ENCODE measurements at regions not wholly inside any gene's neighbourhood (a gene's known extent, or its start where the extent isn't known, plus 50 kb on each side); places are given as distances from the start of the nearest gene placed in this dataset.
"Not testable (repeated sequence)": the region's sequence is repeated elsewhere in the genome, so short reads cannot be mapped to it uniquely, and the experiment has no call there.

- no peak for DNase-seq
Observed at GRCh38 chr7:120163449-120163848, 109.5 kb upstream of the KCND2 start.

GRCh38 chr7:120165227-120165626 lies 107.7 kb upstream of the KCND2 start:
- DNase-seq, result no peak

- no peak for DNase-seq
Observed at GRCh38 chr7:120168066-120168465, 104.9 kb upstream of the KCND2 start.

GRCh38 chr7:120169996-120170783 lies 102.8 kb upstream of the KCND2 start:
- no peak for DNase-seq

- DNase-seq, result no peak
Observed at GRCh38 chr7:120170834-120171233, 102.1 kb upstream of the KCND2 start.

- no peak for DNase-seq
Observed at GRCh38 chr7:120171406-120171805, 101.6 kb upstream of the KCND2 start.

- no peak for DNase-seq
Observed at GRCh38 chr7:120180221-120180620, 92.8 kb upstream of the KCND2 start.

GRCh38 chr7:120181499-120181898 lies 91.5 kb upstream of the KCND2 start:
- no peak for DNase-seq

GRCh38 chr7:120184866-120185265 lies 88.1 kb upstream of the KCND2 start:
- DNase-seq, result no peak

GRCh38 chr7:120185940-120186682 lies 86.9 kb upstream of the KCND2 start:
- no peak for DNase-seq

GRCh38 chr7:120186688-120187087 lies 86.3 kb upstream of the KCND2 start:
- no peak for DNase-seq

GRCh38 chr7:120189623-120190022 lies 83.4 kb upstream of the KCND2 start:
- no peak for DNase-seq

GRCh38 chr7:120190109-120190508 lies 82.9 kb upstream of the KCND2 start:
- no peak for DNase-seq

- DNase-seq, result no peak
Observed at GRCh38 chr7:120190566-120190965, 82.4 kb upstream of the KCND2 start.

- DNase-seq, result not testable (repeated sequence)
Observed at GRCh38 chr7:120191423-120191822, 81.6 kb upstream of the KCND2 start.

- DNase-seq, result no peak
Observed at GRCh38 chr7:120201290-120201689, 71.7 kb upstream of the KCND2 start.

GRCh38 chr7:120205101-120205500 lies 67.9 kb upstream of the KCND2 start:
- no peak for DNase-seq

- no peak for DNase-seq
Observed at GRCh38 chr7:120207037-120207436, 65.9 kb upstream of the KCND2 start.

- DNase-seq, result no peak
Observed at GRCh38 chr7:120215654-120216053, 57.3 kb upstream of the KCND2 start.

- no peak for DNase-seq
Observed at GRCh38 chr7:120216947-120217346, 56.0 kb upstream of the KCND2 start.

- no peak for DNase-seq
Observed at GRCh38 chr7:120218712-120219111, 54.3 kb upstream of the KCND2 start.

GRCh38 chr7:120221666-120222065 lies 51.3 kb upstream of the KCND2 start:
- DNase-seq, result no peak
